Epithelial cell of esophagus (primary cell): ENCODE measurements at regions not wholly inside any gene's neighbourhood (a gene's known extent, or its start where the extent isn't known, plus 50 kb on each side); places are given as distances from the start of the nearest gene placed in this dataset.
A peak's percentile ranks its signal among the peaks of the same experiment; 100 is the strongest.

Source experiments
- DNase-seq: peaks from one replicate; pipeline ENCODE4 v3.0.0; 2010; ENCODE audit warnings: low read depth
- H3K4me3 ChIP-seq: 2 replicates; pipeline ENCODE4 v1.5.1; 2011; ENCODE audit warnings: mild to moderate bottlenecking, low read length, control low read depth
- CTCF ChIP-seq: IDR thresholded peaks from 2 replicates; pipeline ENCODE4 v1.5.1; 2011; ENCODE audit warnings: low read depth, mild to moderate bottlenecking, low read length, control low read depth, inconsistent platforms; ENCODE audit not compliant: insufficient read depth; ENCODE audit errors: missing control alignments

DNA sequence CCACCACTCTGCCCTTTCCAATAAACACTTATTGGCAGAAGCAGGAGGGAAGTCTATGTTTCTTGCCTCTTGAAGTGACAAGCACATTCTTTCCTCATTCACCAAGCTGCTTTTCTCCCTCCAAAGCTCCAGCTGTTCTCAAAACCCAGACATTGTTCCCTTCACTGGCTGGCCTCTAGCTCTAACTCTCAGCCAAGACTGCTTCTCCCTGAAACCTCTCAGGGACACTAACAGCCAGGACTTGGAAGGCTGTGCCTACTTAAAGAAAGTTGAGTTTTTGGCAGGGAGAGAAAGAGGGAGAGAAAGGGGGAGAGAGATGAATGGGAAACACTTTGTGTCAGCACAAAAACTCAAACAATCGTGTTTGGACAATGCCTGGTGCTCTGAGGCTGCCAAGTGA is 99.5 kb downstream of the COX18 start:
- H3K4me3 ChIP-seq: no peak overlapping the region
- no peak for TF ChIP-seq CTCF
- no peak for DNase-seq

DNA sequence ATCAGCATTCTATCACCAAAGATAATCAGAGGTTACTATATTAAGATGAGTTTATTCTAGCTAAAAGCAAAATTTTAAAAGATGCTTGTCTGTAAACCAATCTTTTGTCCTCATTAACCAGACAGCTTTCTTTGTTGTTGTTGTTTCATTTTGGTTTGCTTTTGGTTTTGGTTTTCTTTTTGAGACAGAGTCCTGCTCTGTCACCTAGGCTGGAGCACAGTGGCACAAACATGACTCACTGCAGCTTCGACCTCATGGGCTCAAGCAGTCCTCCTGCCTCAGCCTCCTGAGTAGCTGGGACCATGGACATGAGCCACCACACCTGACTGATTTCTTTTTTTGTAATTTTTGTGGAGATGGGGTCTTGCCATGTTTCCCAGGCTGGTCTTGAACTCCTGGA is 102.9 kb downstream of the COX18 start:
- TF ChIP-seq CTCF: no peak
- H3K4me3 ChIP-seq: no peak overlapping the region
- no peak for DNase-seq

DNA sequence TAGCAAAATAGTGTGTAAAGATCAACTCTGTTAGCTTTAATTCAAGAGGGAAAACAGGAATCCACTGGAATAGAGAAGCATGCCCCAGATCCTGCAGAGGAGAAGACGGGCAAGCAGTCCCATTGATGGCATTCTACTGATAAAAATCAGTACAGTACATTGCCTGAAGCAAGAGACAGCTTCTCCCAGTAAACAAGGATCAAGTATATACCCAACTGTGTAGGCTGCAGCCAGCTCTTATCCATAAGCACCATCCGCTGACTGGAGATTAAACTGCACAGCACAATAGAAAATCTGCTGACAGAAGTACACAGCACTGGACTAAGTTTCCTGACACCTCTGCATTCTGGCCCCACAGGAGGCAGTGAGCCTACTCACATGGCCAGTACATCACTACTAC is 110.1 kb downstream of the COX18 start:
- DNase-seq: no peak
- H3K4me3 ChIP-seq: no peak overlapping the region
- no peak for TF ChIP-seq CTCF

- no peak for TF ChIP-seq CTCF
- DNase-seq: no peak
These were observed 114.7 kb downstream of the COX18 start for GRCh38 chr4:72954811-72955210.

GRCh38 chr4:72953571-72953970 is 115.9 kb downstream of the COX18 start:
- DNase-seq: no peak
- no peak for TF ChIP-seq CTCF
- no peak overlapping the region for H3K4me3 ChIP-seq

More at GRCh38 chr4:72954811-72955210, 114.7 kb downstream of the COX18 start:
- no peak overlapping the region for H3K4me3 ChIP-seq

DNA sequence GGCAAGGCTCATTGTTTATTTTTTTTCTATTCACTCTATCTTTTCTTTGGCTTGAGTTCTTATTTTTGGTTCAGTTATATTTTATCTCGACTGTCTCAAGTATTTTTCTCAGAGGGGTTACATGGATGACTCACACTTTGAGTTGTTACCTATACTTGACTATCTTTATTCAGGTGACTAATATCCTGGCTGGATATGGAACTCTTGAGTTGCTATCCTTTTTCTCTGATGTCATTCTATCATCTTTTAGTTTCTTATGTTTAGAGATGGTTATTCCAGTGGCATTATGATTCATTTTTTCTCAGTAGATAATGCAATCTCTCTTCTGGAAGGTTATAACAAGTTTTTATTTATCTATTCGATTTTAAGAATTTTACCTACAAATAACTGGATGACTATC is 117.9 kb downstream of the COX18 start:
- peak; percentile 72 for DNase-seq
- TF ChIP-seq CTCF: no peak
- H3K4me3 ChIP-seq: no peak overlapping the region

- DNase-seq: no peak
- TF ChIP-seq CTCF: peak; percentile 24
These were observed 118.4 kb downstream of the COX18 start for GRCh38 chr4:72951147-72951546.

More at GRCh38 chr4:72951147-72951546, 118.4 kb downstream of the COX18 start:
- H3K4me3 ChIP-seq: no peak overlapping the region
